CD4-positive, alpha-beta T cell (primary cell): ENCODE measurements at regions not wholly inside any gene's neighbourhood (a gene's known extent, or its start where the extent isn't known, plus 50 kb on each side); places are given as distances from the start of the nearest gene placed in this dataset.

ENCODE experiments used
- ATAC-seq: fragments of 200-7000 bp; cut with Tn5 transposase; one replicate; pipeline ENCODE4 v1.10.0; 2022; ENCODE audit warnings: mild to moderate bottlenecking; ENCODE audit not compliant: poor library complexity
- CTCF ChIA-PET: fragments of 350-600 bp; sonication (Branson Sonifier 250); formaldehyde crosslinking; loops from one replicate; lab custom pipeline; 2021; ENCODE audit warnings: antibody characterized with exemption, inconsistent platforms; lab: Charles Lee
- POLR2A ChIA-PET: fragments of 350-600 bp; sonication (Branson Sonifier 250); formaldehyde crosslinking; loops from one replicate; lab custom pipeline; 2021; ENCODE audit warnings: antibody characterized with exemption, inconsistent platforms; lab: Charles Lee
- DNase-seq, 14 experiments: peaks; one replicate each; pipeline ENCODE4 v3.0.0-alpha.2; 2013 to 2020; ENCODE audit warnings: mixed read lengths in 2 of 14
- H3K27ac ChIP-seq, 2 donors: one replicate each; pipeline versions ENCODE4 v1.5.1 to v1.7.0; 2013; ENCODE audit warnings: low read length in 2 of 2, low read depth in 1 of 2, mild to moderate bottlenecking in 1 of 2
- H3K27me3 ChIP-seq, 2 experiments: 1 replicate in 1 of 2; 2 replicates in 1 of 2; pipeline versions ENCODE4 v1.6.1 to v1.7.0; 2013; ENCODE audit warnings: low read length in 2 of 2, control low read depth in 1 of 2, mild to moderate bottlenecking in 1 of 2, moderate library complexity in 1 of 2; ENCODE audit not compliant: insufficient read depth in 2 of 2, control insufficient read depth in 1 of 2
- H3K36me3 ChIP-seq: one replicate; pipeline ENCODE4 v1.6.1; 2013; ENCODE audit warnings: low read length, control low read depth; ENCODE audit not compliant: insufficient read depth
- H3K4me1 ChIP-seq: one replicate; pipeline ENCODE4 v1.6.1; 2013; ENCODE audit warnings: low read length, control low read depth; ENCODE audit not compliant: insufficient read depth
- H3K4me3 ChIP-seq: one replicate; pipeline ENCODE4 v1.5.1; 2013; ENCODE audit warnings: mild to moderate bottlenecking, low read length, moderate library complexity
- H3K9me3 ChIP-seq, 2 experiments: 1 replicate in 1 of 2; 2 replicates in 1 of 2; pipeline versions ENCODE4 v1.6.1 to v1.7.0; 2013; ENCODE audit warnings: low read length in 2 of 2, mild to moderate bottlenecking in 2 of 2, control low read depth in 1 of 2, moderate library complexity in 1 of 2; ENCODE audit not compliant: control insufficient read depth in 1 of 2, insufficient read depth in 1 of 2
- H3K27ac Mint-ChIP-seq: one replicate; pipeline ENCODE4 v1.8.0; 2020; ENCODE audit warnings: mixed read lengths
- H3K27me3 Mint-ChIP-seq: one replicate; pipeline ENCODE4 v1.8.0; 2021; ENCODE audit warnings: mixed read lengths
- H3K36me3 Mint-ChIP-seq: one replicate; pipeline ENCODE4 v1.8.0; 2021; ENCODE audit warnings: low read depth, mixed read lengths
- H3K4me1 Mint-ChIP-seq: one replicate; pipeline ENCODE4 v1.8.0; 2021; ENCODE audit warnings: low read depth, mixed read lengths
- H3K4me3 Mint-ChIP-seq: one replicate; pipeline ENCODE4 v1.8.0; 2020; ENCODE audit warnings: mild to moderate bottlenecking, mixed read lengths
- H3K9me3 Mint-ChIP-seq: one replicate; pipeline ENCODE4 v1.8.0; 2020; ENCODE audit warnings: mixed read lengths
- intact Hi-C, 2 experiments: fragments of 100-400 bp; cut with DNase I in 1 of 2; cut with micrococcal nuclease in 1 of 2; formaldehyde crosslinking; loops; one replicate each; pipeline versions ENCODE4 v1.15.1 to v1.9.0; 2023 to 2025; cut with DNase I, micrococcal nuclease
- TF ChIP-seq, protein P1 (sequence below): fragments of 200-600 bp; IDR thresholded peaks from one replicate; pipeline ENCODE4 v1.8.0; 2022; ENCODE audit warnings: antibody characterized with exemption, mild to moderate bottlenecking

DNA sequence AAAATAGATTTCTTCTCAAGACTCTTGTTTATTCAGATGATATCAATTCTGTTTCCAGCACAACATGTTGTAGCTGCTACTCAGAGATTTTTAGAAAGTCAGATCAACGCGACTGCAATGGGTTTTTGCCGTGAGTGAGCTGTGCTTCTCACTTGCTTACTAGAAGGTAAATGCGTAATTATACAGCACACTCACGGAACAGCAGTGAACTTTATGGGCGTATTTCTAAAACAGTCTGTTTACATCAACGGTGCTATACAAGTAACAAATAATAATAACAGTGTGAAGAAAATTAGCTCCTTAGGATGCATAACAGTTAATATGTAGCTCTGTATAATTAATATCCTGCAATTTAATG lies 533.6 kb downstream of the RNF144A start:
- peak; percentile 73 for ATAC-seq
- ChIA-PET CTCF (no interaction called here), POLR2A (interaction anchor here (0.5 to 4.7 kb wide), 8 partner anchors 20 to 1234 kb away, joined by 3 to 28 read pairs (median 5); partner anchors contain the start of gene ID2)
- Histone ChIP-seq H3K36me3 (no peaks in the 10 kb centered on the region), H3K27me3 (no peaks in the 10 kb centered on the region), H3K4me1 (peaks cover 54% of the 10 kb centered on the region), H3K4me3 (no peak overlapping the region), H3K9me3 (no peaks in the 10 kb centered on the region), H3K27ac (peak overlapping the region; percentile 44 to 68)
- Mint-ChIP-seq H3K4me1 (peaks cover 73% of the 10 kb centered on the region), H3K9me3 (no peaks in the 10 kb centered on the region), H3K36me3 (no peaks in the 10 kb centered on the region), H3K27ac (peak overlapping the region; percentile 89), H3K4me3 (peak overlapping the region; percentile 0), H3K27me3 (no peaks in the 10 kb centered on the region)
- intact Hi-C loops = loop anchor here in 1 of 2 experiments (2.0 to 10.0 kb wide), 2 partner anchors 24 to 64 kb away; no protein-coding TSS in a partner anchor
- peak in 7 of 14 experiments; percentile 17 to 62 (median 34) for DNase-seq
- TF ChIP-seq, protein P1, sequence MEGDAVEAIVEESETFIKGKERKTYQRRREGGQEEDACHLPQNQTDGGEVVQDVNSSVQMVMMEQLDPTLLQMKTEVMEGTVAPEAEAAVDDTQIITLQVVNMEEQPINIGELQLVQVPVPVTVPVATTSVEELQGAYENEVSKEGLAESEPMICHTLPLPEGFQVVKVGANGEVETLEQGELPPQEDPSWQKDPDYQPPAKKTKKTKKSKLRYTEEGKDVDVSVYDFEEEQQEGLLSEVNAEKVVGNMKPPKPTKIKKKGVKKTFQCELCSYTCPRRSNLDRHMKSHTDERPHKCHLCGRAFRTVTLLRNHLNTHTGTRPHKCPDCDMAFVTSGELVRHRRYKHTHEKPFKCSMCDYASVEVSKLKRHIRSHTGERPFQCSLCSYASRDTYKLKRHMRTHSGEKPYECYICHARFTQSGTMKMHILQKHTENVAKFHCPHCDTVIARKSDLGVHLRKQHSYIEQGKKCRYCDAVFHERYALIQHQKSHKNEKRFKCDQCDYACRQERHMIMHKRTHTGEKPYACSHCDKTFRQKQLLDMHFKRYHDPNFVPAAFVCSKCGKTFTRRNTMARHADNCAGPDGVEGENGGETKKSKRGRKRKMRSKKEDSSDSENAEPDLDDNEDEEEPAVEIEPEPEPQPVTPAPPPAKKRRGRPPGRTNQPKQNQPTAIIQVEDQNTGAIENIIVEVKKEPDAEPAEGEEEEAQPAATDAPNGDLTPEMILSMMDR = no peak

DNA sequence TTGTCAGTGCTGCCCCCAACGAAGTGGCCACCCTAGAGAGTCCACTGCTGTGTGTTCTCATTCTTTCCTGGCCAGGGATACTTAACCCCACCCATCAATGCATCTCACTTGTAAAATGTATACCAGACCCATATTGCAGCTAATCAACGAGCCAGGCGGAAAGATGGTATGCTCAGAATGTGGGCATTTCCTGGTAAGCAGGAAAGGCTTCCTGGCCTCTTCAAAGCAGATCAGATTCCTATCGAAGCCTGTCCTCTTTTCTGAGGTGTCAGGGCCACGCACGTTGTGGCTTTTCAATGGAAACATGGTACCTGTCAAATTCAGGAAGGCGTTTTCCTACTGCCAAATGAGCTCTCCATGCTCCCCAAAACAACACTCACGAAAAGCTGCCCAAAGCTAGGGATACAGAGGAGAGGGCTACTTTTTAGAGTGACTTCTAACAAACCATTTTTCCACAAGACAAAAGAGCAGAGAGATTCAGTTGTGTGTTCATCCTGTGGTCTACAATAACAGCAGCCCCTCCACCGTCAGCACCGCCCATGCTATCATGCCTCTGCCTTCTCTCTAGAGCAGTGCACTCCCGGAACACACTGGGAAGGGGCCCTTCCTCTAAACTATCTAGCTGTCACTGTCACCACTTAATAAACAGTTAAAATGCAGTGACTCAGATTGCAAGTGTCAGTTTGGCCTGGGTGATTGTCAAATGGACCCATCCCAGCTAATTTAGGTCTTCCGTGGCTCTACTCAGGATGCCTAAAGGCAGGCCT lies 535.1 kb downstream of the RNF144A start:
- peak in 3 of 14 experiments; percentile 19 to 60 (median 21) for DNase-seq
- peak overlapping the region; percentile 25 for H3K4me3 Mint-ChIP-seq
- CTCF ChIA-PET = no interaction called here
- Histone ChIP-seq H3K27me3 (no peaks in the 10 kb centered on the region), H3K27ac (peak overlapping the region; percentile 44 to 68), H3K4me3 (no peak overlapping the region), H3K4me1 (peaks cover 54% of the 10 kb centered on the region), H3K9me3 (no peaks in the 10 kb centered on the region), H3K36me3 (no peaks in the 10 kb centered on the region)
- H3K4me1 Mint-ChIP-seq = peaks cover 73% of the 10 kb centered on the region
- H3K36me3 Mint-ChIP-seq = no peaks in the 10 kb centered on the region
- no peaks in the 10 kb centered on the region for H3K9me3 Mint-ChIP-seq
- POLR2A ChIA-PET = interaction anchor here (1.1 to 4.7 kb wide), 5 partner anchors 10 to 1230 kb away, joined by 3 to 28 read pairs (median 8); partner anchors contain the start of gene ID2
- no peaks in the 10 kb centered on the region for H3K27me3 Mint-ChIP-seq
- peak overlapping the region; percentile 89 for H3K27ac Mint-ChIP-seq
- intact Hi-C loops = loop anchor here in 1 of 2 experiments (10.0 kb wide), 1 partner anchor 63 kb away; no protein-coding TSS in a partner anchor
- TF ChIP-seq, protein P1 = no peak
- ATAC-seq = no peak

DNA sequence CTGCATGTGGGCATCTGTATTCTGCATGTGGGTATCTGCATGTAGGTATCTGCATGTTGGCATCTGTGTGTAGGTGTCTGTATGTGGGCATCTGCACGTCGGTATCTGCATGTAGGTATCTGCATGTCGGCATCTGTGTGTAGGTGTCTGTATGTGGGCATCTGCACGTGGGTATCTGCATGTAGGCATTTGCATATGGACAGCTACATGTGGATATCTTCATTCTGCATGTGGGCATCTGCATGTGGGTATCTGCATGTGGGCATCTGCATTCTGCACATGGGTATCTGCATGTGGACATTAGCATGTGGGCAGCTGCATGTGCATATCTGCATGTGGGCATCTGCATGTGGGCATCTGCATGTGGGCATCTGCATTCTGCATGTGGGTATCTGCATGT lies 537.4 kb downstream of the RNF144A start:
- Mint-ChIP-seq H3K36me3 (no peaks in the 10 kb centered on the region), H3K27ac (peak overlapping the region; percentile 89), H3K27me3 (no peaks in the 10 kb centered on the region), H3K9me3 (no peaks in the 10 kb centered on the region), H3K4me1 (peaks cover 58% of the 10 kb centered on the region), H3K4me3 (no peak overlapping the region)
- ChIA-PET POLR2A (no interaction called here), CTCF (no interaction called here)
- ATAC-seq (no peak), DNase-seq (no peak)
- Histone ChIP-seq H3K4me3 (no peak overlapping the region), H3K4me1 (peaks cover 43% of the 10 kb centered on the region), H3K9me3 (no peaks in the 10 kb centered on the region), H3K27ac (no peak overlapping the region), H3K27me3 (no peaks in the 10 kb centered on the region), H3K36me3 (no peaks in the 10 kb centered on the region)
- TF ChIP-seq, protein P1 = no peak
- intact Hi-C loops = loop anchor here in 1 of 2 experiments (10.0 kb wide), 1 partner anchor 60 kb away; no protein-coding TSS in a partner anchor
